ENCODE measurements at regions not wholly inside any gene's neighbourhood (a gene's known extent, or its start where the extent isn't known, plus 50 kb on each side); places are given as distances from the start of the nearest gene placed in this dataset.
"Not testable (repeated sequence)": the region's sequence is repeated elsewhere in the genome, so short reads cannot be mapped to it uniquely, and the experiment has no call there.

DNA sequence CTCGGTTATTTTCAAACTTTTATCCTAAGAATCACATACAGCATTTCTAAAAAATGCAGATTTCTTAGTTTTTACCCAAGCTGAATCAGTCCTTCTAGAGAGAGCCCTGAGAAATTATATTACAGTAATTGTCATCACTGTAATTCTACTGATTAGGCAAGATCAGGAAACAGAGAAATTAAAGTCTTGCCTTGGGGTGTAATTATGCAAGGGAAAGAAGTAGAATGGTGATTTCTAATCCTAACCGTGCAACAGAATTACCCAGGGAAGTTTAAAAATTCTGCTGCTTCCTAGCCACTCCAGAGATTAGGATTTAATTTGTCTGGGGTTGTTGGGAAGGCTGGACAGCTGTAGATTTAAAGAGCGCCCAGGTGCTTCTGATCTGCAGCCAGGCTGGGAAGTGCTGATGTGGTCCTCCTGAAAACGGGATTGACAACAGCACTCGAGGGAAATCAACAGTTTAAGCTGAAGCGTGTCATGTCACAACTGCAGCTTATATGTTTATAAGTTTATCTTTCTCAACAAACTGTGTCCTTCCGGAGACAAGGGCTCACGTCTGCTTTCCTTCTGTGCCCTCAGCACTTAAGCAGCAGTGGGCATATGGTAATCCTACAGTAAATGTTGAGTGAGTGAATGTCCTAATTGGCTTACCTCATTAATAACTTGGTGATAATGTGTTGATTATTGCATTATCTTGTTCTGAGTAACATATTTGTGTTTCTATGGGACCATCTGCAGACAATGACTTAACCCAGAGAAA lies 671.9 kb upstream of the SOX11 start:
- no peak overlapping the region for H3K27ac ChIP-seq
- TF ChIP-seq CTCF (conservative IDR thresholded peaks at IDR 0.05), result no peak
- TF ChIP-seq ZFX (IDR thresholded peaks at IDR 0.05), result no peak

DNA sequence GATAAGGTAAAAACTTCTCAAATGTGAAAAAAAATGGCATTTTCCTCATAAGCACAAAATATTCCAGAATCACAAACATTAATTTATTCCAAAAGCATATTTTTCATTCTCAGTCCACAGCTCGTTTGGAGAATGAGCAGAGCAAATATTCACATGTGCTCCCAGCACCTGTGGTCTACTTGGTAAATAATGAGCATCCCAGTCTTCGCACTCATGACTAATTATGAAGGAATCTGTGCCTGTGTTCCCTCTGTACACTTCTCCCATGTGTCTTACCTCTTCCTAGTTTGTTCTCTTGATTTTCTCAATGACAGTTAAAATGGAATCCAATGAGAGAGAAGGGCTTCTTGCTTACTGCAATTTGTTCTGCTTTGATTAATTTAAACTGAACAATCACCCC lies 671.0 kb upstream of the SOX11 start:
- H3K27ac ChIP-seq, result no peak overlapping the region
- no peak for TF ChIP-seq ZFX (IDR thresholded peaks at IDR 0.05)
- no peak for TF ChIP-seq CTCF (conservative IDR thresholded peaks at IDR 0.05)

GRCh38 chr2:5022061-5022460 lies 670.1 kb upstream of the SOX11 start:
- no peak overlapping the region for H3K27ac ChIP-seq
- no peak for TF ChIP-seq ZFX (IDR thresholded peaks at IDR 0.05)
- no peak for TF ChIP-seq CTCF (conservative IDR thresholded peaks at IDR 0.05)

DNA sequence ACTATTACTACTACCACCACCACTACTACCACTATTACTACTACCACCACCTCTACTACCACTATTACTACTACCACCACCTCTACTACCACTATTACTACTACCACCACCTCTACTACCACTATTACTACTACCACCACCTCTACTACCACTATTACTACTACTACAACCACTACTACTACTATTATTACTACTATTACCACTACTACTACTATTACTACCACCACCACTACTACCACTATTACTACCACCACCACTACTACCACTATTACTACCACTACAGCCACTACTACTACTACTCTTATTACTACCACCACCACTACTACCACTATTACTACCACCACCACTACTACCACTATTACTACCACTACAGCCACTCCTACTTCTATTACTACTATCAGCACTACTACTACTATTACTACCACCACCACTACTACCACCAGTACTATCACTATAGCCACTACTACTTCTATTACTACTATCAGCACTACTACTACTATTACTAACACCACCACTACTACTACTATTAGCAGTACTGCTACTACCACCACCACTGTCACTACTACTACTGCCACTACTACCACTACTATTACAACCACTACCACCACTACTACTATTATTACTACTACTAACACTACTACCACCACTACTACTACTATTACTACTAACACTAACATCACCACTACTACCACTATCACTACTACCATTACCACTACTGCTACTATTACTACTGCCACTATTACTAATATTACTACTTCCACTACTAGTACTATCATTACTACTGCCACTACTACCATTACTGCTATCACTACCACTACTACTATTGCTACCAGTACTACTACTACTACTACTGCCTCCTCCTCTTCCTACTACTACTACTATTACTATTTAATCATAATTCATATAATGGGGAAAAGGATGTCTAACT lies 669.2 kb upstream of the SOX11 start:
- not testable (repeated sequence) for H3K27ac ChIP-seq

GRCh38 chr2:5026571-5027234 lies 665.5 kb upstream of the SOX11 start:
- H3K27ac ChIP-seq, result no peak overlapping the region
- no peak for TF ChIP-seq CTCF (conservative IDR thresholded peaks at IDR 0.05)
- no peak for TF ChIP-seq ZFX (IDR thresholded peaks at IDR 0.05)

GRCh38 chr2:5035057-5035488 lies 657.1 kb upstream of the SOX11 start:
- H3K27ac ChIP-seq, result no peak overlapping the region
- TF ChIP-seq CTCF (conservative IDR thresholded peaks at IDR 0.05) (no peak), ZFX (IDR thresholded peaks at IDR 0.05) (no peak)

DNA sequence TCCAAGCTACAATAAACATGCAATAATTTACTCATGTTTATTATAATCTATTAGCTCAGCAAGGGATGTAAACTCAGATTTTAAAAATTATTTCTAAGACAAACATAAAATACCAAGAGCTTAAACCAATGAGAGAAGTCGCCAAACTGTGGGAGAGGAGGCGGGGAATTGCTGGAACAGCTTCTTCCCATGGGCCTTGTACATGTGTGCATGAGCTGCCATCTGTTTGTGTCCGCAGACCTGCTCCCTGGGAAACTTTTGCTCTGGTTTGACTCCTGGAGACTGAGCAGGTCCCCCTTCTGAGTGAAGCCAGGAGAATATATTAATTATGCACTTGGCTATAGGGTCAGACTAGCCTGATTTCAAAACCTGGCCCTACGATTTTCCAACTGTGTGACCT lies 655.9 kb upstream of the SOX11 start:
- TF ChIP-seq ZFX (IDR thresholded peaks at IDR 0.05) (no peak), CTCF (conservative IDR thresholded peaks at IDR 0.05) (no peak)
- no peak overlapping the region for H3K27ac ChIP-seq

Data from C4-2B (cell line).